ENCODE measurements at regions not wholly inside any gene's neighbourhood (a gene's known extent, or its start where the extent isn't known, plus 50 kb on each side); places are given as distances from the start of the nearest gene placed in this dataset.

- Histone ChIP-seq H4K5ac (ENCODE audit: low read length) (no peak overlapping the region), H2BK5ac (ENCODE audit: low read length) (no peak overlapping the region), H3K9ac (ENCODE audit: low read length) (no peak overlapping the region), H3K18ac (ENCODE audit: low read length) (no peak overlapping the region), H3K23ac (ENCODE audit: low read length) (no peak overlapping the region), H4K8ac (ENCODE audit: low read depth, low read length) (no peak overlapping the region), H3K4ac (ENCODE audit: low read depth, low read length) (no peak overlapping the region), H2BK15ac (replicated peaks; ENCODE audit: low read depth) (no peak overlapping the region), H2BK120ac (ENCODE audit: low read depth, low read length) (no peak overlapping the region), H3K27ac (ENCODE audit: low read depth, low read length) (no peak overlapping the region), H3K27me3 (ENCODE audit: insufficient read depth, low read length, poor library complexity) (no peaks in the 10 kb centered on the region), H3K56ac (ENCODE audit: low read length) (no peak overlapping the region), H3K4me3 (ENCODE audit: low read length) (no peak overlapping the region), H3K36me3 (ENCODE audit: control insufficient read depth, insufficient read depth, low read length) (no peaks in the 10 kb centered on the region), H3K4me2 (ENCODE audit: low read length) (no peak overlapping the region), H2AK5ac (ENCODE audit: low read length) (no peak overlapping the region), H3K79me2 (ENCODE audit: control insufficient read depth, insufficient read depth, low read length) (no peaks in the 10 kb centered on the region), H3K4me1 (ENCODE audit: control insufficient read depth, low read depth, low read length) (no peaks in the 10 kb centered on the region), H3K79me1 (ENCODE audit: low read length) (no peaks in the 10 kb centered on the region)
- WGBS (ENCODE audit: extremely low coverage, insufficient coverage, low lambda C conversion rate): no CpG with 5 or more reads among the region's 21 CpGs
- DNase-seq: no peak
These were observed 53.8 kb upstream of the RXRA start for GRCh38 chr9:134272302-134273023.

DNA sequence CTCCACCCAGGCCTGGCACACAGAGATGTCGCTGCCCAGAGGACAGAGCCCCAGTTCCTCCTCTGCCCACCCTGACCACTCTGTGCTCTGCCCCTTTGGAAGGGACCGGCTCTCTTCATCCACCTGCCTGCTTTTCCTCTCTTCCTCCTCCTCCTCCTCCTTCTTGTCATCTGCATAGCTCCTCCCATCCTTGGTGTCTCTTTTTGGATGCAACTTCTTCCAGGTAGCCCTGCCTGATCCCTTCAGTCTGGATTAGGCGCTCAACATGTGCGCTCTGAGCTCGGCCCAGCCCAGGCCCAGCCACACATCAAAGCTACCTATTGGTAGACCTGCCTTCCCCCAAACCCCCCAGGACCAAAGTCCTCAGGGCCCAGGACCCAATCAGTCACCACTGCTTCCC, 52.6 kb upstream of the RXRA start:
- no peak overlapping the region for H4K5ac ChIP-seq (ENCODE audit: low read length)
- no peak overlapping the region for H2BK120ac ChIP-seq (ENCODE audit: low read depth, low read length)
- no peak overlapping the region for H3K9ac ChIP-seq (ENCODE audit: low read length)
- H3K27ac ChIP-seq (ENCODE audit: low read depth, low read length): no peak overlapping the region
- no peak overlapping the region for H3K4me3 ChIP-seq (ENCODE audit: low read length)
- H3K23ac ChIP-seq (ENCODE audit: low read length): no peak overlapping the region
- no peaks in the 10 kb centered on the region for H3K4me1 ChIP-seq (ENCODE audit: control insufficient read depth, low read depth, low read length)
- no peaks in the 10 kb centered on the region for H3K79me2 ChIP-seq (ENCODE audit: control insufficient read depth, insufficient read depth, low read length)
- H3K18ac ChIP-seq (ENCODE audit: low read length): no peak overlapping the region
- no peak overlapping the region for H2BK15ac ChIP-seq (replicated peaks; ENCODE audit: low read depth)
- H3K4ac ChIP-seq (ENCODE audit: low read depth, low read length): no peak overlapping the region
- H3K56ac ChIP-seq (ENCODE audit: low read length): no peak overlapping the region
- DNase-seq: no peak
- no peaks in the 10 kb centered on the region for H3K36me3 ChIP-seq (ENCODE audit: control insufficient read depth, insufficient read depth, low read length)
- H2BK5ac ChIP-seq (ENCODE audit: low read length): no peak overlapping the region
- H3K4me2 ChIP-seq (ENCODE audit: low read length): no peak overlapping the region
- H4K8ac ChIP-seq (ENCODE audit: low read depth, low read length): no peak overlapping the region
- H3K27me3 ChIP-seq (ENCODE audit: insufficient read depth, low read length, poor library complexity): no peaks in the 10 kb centered on the region
- no CpG with 5 or more reads among the region's 5 CpGs for WGBS (ENCODE audit: extremely low coverage, insufficient coverage, low lambda C conversion rate)
- no peaks in the 10 kb centered on the region for H3K79me1 ChIP-seq (ENCODE audit: low read length)
- H2AK5ac ChIP-seq (ENCODE audit: low read length): no peak overlapping the region

GRCh38 chr9:134275375-134275774, 50.9 kb upstream of the RXRA start:
- no peak overlapping the region for H3K23ac ChIP-seq (ENCODE audit: low read length)
- no peak overlapping the region for H4K5ac ChIP-seq (ENCODE audit: low read length)
- no peak overlapping the region for H2BK15ac ChIP-seq (replicated peaks; ENCODE audit: low read depth)
- H3K9ac ChIP-seq (ENCODE audit: low read length): no peak overlapping the region
- no peak overlapping the region for H3K18ac ChIP-seq (ENCODE audit: low read length)
- peak; percentile 55 for DNase-seq
- H3K4me2 ChIP-seq (ENCODE audit: low read length): no peak overlapping the region
- H4K8ac ChIP-seq (ENCODE audit: low read depth, low read length): no peak overlapping the region
- H3K56ac ChIP-seq (ENCODE audit: low read length): no peak overlapping the region
- no peaks in the 10 kb centered on the region for H3K27me3 ChIP-seq (ENCODE audit: insufficient read depth, low read length, poor library complexity)
- H3K27ac ChIP-seq (ENCODE audit: low read depth, low read length): no peak overlapping the region
- H2BK5ac ChIP-seq (ENCODE audit: low read length): no peak overlapping the region
- no peak overlapping the region for H3K4ac ChIP-seq (ENCODE audit: low read depth, low read length)
- no peaks in the 10 kb centered on the region for H3K36me3 ChIP-seq (ENCODE audit: control insufficient read depth, insufficient read depth, low read length)
- H3K4me1 ChIP-seq (ENCODE audit: control insufficient read depth, low read depth, low read length): no peaks in the 10 kb centered on the region
- no CpG with 5 or more reads among the region's 9 CpGs for WGBS (ENCODE audit: extremely low coverage, insufficient coverage, low lambda C conversion rate)
- H2BK120ac ChIP-seq (ENCODE audit: low read depth, low read length): no peak overlapping the region
- no peak overlapping the region for H3K4me3 ChIP-seq (ENCODE audit: low read length)
- H3K79me1 ChIP-seq (ENCODE audit: low read length): no peaks in the 10 kb centered on the region
- no peaks in the 10 kb centered on the region for H3K79me2 ChIP-seq (ENCODE audit: control insufficient read depth, insufficient read depth, low read length)
- H2AK5ac ChIP-seq (ENCODE audit: low read length): no peak overlapping the region

- Histone ChIP-seq H3K4me2 (ENCODE audit: low read length) (no peak overlapping the region), H2BK15ac (replicated peaks; ENCODE audit: low read depth) (no peak overlapping the region), H2AK5ac (ENCODE audit: low read length) (no peak overlapping the region), H3K27ac (ENCODE audit: low read depth, low read length) (no peak overlapping the region), H3K27me3 (ENCODE audit: insufficient read depth, low read length, poor library complexity) (no peaks in the 10 kb centered on the region), H3K4me1 (ENCODE audit: control insufficient read depth, low read depth, low read length) (no peaks in the 10 kb centered on the region), H4K5ac (ENCODE audit: low read length) (no peak overlapping the region), H3K56ac (ENCODE audit: low read length) (no peak overlapping the region), H3K9ac (ENCODE audit: low read length) (no peak overlapping the region), H2BK120ac (ENCODE audit: low read depth, low read length) (no peak overlapping the region), H3K18ac (ENCODE audit: low read length) (no peak overlapping the region), H2BK5ac (ENCODE audit: low read length) (no peak overlapping the region), H3K79me2 (ENCODE audit: control insufficient read depth, insufficient read depth, low read length) (no peaks in the 10 kb centered on the region), H3K4me3 (ENCODE audit: low read length) (no peak overlapping the region), H3K36me3 (ENCODE audit: control insufficient read depth, insufficient read depth, low read length) (no peaks in the 10 kb centered on the region), H3K79me1 (ENCODE audit: low read length) (no peaks in the 10 kb centered on the region), H3K4ac (ENCODE audit: low read depth, low read length) (no peak overlapping the region), H4K8ac (ENCODE audit: low read depth, low read length) (no peak overlapping the region), H3K23ac (ENCODE audit: low read length) (no peak overlapping the region)
- no peak for DNase-seq
- no CpG with 5 or more reads among the region's 13 CpGs for WGBS (ENCODE audit: extremely low coverage, insufficient coverage, low lambda C conversion rate)
These were observed 49.6 kb upstream of the RXRA start for GRCh38 chr9:134276453-134277245.
